HG02885 (cell line): ENCODE measurements at regions not wholly inside any gene's neighbourhood (a gene's known extent, or its start where the extent isn't known, plus 50 kb on each side); places are given as distances from the start of the nearest gene placed in this dataset.

Experiments
- ATAC-seq: cut with Tn5 transposase; IDR thresholded peaks from one replicate; pipeline ENCODE4 v1.9.1; 2021; ENCODE audit warnings: mild to moderate bottlenecking; ENCODE audit not compliant: unreplicated experiment, poor library complexity

- no peak for ATAC-seq
These were observed 1126.4 kb upstream of the SEMA6A start for GRCh38 chr5:117701062-117701461.

- no peak for ATAC-seq
These were observed 1118.0 kb upstream of the SEMA6A start for GRCh38 chr5:117692606-117693005.

GRCh38 chr5:117691081-117691870, 1116.7 kb upstream of the SEMA6A start:
- no peak for ATAC-seq

GRCh38 chr5:117690612-117691011, 1116.0 kb upstream of the SEMA6A start:
- no peak for ATAC-seq

GRCh38 chr5:117686926-117687325, 1112.3 kb upstream of the SEMA6A start:
- no peak for ATAC-seq

GRCh38 chr5:117682416-117682815, 1107.8 kb upstream of the SEMA6A start:
- ATAC-seq: no peak

- ATAC-seq: peak; percentile 83
These were observed 1107.0 kb upstream of the SEMA6A start for GRCh38 chr5:117681431-117682254.

GRCh38 chr5:117680426-117680825, 1105.8 kb upstream of the SEMA6A start:
- ATAC-seq: no peak

- ATAC-seq: no peak
These were observed 1104.4 kb upstream of the SEMA6A start for GRCh38 chr5:117679046-117679445.

- ATAC-seq: no peak
These were observed 1101.0 kb upstream of the SEMA6A start for GRCh38 chr5:117675646-117676045.

GRCh38 chr5:117671551-117671950, 1096.9 kb upstream of the SEMA6A start:
- no peak for ATAC-seq

GRCh38 chr5:117667105-117667504, 1092.5 kb upstream of the SEMA6A start:
- ATAC-seq: no peak

- ATAC-seq: no peak
These were observed 1090.5 kb upstream of the SEMA6A start for GRCh38 chr5:117665121-117665520.

- no peak for ATAC-seq
These were observed 1087.7 kb upstream of the SEMA6A start for GRCh38 chr5:117662361-117662760.

- ATAC-seq: no peak
These were observed 1082.9 kb upstream of the SEMA6A start for GRCh38 chr5:117657541-117657940.

GRCh38 chr5:117652958-117653280, 1078.3 kb upstream of the SEMA6A start:
- no peak for ATAC-seq

- no peak for ATAC-seq
These were observed 1077.7 kb upstream of the SEMA6A start for GRCh38 chr5:117652036-117652957.

GRCh38 chr5:117649821-117650220, 1075.2 kb upstream of the SEMA6A start:
- no peak for ATAC-seq

GRCh38 chr5:117645400-117645799, 1070.8 kb upstream of the SEMA6A start:
- ATAC-seq: no peak

GRCh38 chr5:117638581-117638980, 1064.0 kb upstream of the SEMA6A start:
- no peak for ATAC-seq

GRCh38 chr5:117633093-117633492, 1058.5 kb upstream of the SEMA6A start:
- ATAC-seq: no peak
